CD4-positive, alpha-beta T cell treated with Interleukin-1 beta for 1 hour (primary cell): ENCODE measurements at regions not wholly inside any gene's neighbourhood (a gene's known extent, or its start where the extent isn't known, plus 50 kb on each side); places are given as distances from the start of the nearest gene placed in this dataset.
"Not testable (repeated sequence)": the region's sequence is repeated elsewhere in the genome, so short reads cannot be mapped to it uniquely, and the experiment has no call there.

Experiments
- DNase-seq, 2 donors: peaks; one replicate each; pipeline ENCODE4 v3.0.0-alpha.2; 2020 to 2022

DNA sequence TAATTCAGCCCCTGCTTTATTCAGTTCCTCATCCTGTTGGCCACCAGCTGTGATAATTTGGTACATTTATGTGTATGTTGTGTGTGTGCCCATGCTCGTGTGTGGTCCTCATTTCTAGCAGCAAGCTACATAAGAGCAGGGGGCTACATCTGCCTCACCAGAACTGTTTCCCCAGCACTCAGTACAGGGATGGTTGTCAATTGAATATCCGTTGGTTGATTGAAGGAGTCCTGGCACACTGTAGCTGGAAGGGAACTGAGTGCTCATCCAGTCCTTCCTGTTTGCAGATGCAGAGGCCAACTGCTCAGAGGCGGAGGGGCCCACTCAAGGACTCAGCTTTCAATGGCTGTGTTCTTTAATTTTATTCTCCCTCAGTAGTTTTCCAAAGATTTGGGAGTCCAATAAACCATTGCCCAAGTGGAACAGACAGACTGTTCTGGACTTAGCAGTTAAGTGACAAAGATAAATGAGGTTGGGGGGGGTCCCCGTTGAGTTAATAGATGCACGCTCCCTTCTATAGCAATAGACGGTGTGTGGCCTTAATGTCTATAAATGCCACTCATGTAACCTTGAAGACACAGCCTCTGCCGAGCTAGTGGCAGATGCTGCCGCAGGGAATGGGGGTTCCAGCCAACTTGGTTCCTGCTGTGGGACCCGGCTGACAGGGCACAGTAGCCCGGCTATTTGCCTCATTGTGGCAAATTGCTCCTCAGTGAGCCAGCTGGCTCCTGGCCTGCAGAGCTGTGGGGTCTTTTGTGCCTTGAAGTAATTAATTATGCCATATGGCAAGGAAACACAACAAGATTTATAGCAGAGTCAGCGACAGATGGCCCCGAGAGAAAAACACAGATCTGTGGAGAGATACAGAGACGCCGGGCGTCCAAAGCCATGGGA lies 71.4 kb upstream of the GRK3 start:
- DNase-seq = no peak

DNA sequence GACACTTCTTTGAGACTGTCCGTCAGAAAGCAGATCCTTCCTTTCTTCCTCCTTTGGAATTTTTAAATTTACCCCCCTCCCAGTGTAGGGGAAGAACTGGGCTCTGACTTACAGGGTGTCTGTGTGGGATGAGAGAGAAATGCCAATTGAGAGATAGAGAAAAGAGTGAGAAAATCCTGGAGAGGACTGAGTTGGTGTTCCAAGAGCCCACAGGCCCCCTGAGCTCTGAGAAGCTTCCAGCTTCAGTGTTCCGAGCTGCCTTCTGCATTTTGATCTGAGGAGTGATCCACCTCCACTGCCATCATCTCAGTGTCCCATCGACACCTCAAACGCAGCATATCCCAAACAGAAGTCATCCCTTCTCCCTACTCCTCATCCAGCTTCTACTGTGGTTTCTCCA lies 70.7 kb upstream of the GRK3 start:
- no peak for DNase-seq

DNA sequence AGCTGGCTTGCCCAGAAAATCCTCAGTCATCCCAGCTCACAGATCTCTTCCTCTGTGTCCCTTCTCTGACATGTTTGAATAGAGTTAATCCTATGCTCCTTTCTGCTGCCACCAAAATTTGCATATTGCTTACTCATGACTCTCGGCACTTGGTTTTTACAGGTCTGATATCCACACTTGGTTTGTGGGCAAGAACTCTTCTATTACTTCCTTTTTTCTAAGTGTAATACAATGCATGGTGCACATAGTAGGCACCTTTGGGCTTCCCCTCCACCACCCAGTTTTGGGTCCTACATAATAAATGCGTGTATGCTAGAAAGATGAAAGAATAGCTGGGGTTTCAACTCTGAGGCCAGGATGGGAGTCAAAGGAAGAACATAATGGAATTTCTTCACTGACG lies 69.7 kb upstream of the GRK3 start:
- DNase-seq = no peak

DNA sequence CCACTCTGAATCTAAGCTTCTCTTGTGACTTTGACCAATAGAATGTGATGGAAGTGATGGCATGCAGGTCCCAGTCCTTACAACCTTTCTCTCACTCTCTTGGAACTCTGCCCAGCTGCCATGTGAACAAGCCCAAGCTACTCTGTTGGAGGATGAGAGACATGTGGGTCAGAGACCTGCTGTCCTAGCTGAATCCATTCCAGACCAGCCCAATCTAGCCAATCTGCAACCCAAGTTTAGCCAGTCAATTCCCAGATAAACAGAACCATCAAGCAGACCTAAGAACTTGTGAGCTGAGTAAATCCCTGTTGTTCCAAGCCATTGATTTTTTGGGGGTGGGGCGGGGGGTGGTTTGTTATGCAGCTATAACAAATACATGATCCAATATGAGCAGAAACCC lies 69.2 kb upstream of the GRK3 start:
- DNase-seq = no peak

DNA sequence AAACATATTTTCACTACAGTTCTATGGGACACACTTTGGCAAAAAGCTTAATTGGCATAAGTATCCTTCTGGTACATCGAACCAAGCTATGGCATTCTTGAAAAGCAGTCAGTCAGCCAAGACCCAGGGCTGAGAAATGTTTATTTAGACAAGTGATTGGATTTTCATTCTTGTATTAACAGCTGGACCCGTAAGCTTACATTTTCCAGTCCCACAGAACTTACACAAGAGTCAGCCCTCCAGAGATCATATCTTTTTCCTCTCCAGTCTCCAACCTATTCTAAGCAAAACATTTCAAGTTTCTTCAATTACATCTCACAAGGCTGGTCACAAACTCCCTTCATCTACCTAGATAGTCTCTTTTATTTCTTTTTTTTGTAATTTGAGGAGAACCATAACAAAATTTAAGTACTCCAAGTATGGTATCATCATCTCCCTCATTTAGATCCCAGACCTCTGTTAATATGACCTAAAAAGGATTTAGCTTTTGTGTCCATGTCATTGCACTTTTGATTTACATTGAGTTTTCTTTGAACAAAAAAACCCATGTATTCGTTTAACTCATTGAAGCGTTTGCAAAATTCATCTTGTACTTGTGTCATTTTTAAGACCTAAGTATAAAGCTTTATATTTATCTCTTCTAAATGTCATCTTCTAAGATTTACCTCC lies 67.9 kb upstream of the GRK3 start:
- DNase-seq = no peak

DNA sequence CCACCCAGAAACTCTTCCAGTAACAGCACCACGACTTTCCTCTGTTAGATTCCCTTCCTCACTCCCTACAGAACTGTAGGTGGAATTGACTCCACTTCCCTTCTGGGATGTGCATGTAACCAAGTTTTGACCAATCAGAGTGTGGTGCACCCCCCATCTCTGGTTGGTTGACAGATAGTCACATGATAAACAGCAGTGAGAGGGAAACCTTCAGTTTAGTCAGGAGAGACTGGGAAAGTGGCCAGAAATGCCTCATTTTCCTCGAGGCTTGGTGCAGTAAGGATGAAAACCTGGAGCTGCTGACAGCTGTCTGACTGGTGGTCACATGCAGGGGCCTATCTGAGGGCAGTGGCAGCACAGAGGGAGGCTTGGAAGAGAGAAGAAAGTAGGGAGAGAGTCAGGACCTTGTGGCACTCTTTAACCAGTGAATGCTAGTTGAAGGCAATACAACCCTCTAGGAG lies 67.3 kb upstream of the GRK3 start:
- no peak for DNase-seq

DNA sequence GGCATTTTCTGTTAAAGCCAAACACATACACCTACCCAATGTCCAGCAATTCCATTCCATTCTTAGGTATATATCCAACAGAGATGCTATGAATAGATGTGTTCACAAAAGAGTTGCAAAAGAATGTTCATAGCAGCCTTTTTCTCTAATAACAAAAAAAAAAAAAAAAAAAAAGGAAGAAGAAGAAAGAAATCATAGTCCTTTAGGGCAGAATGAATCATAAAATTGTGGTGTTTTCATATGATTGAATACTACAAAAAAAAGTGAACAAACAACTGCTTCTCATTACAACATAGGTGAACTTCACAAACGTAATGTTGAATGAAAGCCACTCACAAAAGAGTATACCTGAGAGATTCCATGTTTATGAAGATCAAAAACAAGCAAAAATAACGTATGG lies 66.8 kb upstream of the GRK3 start:
- no peak for DNase-seq

DNA sequence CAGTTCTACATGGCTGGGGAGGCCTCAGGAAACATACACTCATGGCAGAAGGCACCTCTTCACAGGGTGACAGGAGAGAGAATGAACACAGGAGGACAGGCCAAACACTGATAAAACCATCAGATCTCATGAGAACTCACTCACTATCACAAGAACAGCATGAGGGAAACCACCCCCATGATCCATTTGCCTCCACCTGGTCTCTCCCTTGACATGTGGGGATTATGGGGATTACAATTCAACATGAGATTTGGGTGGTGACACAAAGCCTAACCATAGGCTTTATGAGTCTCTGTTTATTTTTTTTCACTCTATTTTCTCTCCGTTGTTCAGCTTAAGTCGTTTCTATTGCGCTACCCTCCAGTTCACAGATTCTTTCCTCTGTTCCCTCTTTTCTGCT lies 63.8 kb upstream of the GRK3 start:
- DNase-seq = not testable (repeated sequence)

DNA sequence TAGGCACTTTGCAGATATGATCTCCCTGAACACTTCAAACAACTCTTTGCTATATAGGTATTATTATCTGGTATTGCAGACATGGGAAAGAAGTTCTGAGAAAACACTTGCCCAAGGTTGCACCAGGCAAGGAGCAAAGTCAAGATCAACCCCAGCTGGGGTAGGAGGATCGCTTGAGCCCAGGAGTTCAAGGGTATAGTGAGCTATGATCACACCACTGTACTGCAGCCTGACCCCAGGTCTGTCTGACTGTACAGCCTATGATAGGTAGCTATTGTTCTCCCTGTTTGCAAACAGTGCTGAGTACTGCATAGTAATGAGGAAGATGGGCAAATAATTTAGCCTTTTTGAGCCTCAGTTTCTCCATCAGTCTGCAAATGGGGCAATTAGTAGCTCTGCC lies 60.5 kb upstream of the GRK3 start:
- not testable (repeated sequence) for DNase-seq

DNA sequence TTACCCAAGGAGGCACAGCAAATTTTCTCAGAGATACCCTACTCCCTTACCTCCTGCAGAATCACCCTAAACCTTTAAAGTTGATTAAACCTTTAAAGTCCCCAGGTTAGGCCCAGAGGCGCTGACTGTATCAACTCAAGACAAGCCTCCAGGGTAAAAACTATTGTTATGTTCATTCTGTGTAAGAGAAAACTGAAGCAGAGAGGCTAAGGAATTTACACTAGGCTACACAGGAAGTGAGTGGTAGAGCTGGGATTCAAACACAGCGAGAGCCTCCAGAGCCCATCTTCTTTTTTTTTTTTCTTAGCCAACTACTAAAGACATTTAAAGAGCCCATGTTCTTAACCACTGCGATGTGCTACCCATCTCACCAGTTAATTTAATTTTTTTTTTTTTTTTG lies 56.3 kb upstream of the GRK3 start:
- DNase-seq = no peak

DNA sequence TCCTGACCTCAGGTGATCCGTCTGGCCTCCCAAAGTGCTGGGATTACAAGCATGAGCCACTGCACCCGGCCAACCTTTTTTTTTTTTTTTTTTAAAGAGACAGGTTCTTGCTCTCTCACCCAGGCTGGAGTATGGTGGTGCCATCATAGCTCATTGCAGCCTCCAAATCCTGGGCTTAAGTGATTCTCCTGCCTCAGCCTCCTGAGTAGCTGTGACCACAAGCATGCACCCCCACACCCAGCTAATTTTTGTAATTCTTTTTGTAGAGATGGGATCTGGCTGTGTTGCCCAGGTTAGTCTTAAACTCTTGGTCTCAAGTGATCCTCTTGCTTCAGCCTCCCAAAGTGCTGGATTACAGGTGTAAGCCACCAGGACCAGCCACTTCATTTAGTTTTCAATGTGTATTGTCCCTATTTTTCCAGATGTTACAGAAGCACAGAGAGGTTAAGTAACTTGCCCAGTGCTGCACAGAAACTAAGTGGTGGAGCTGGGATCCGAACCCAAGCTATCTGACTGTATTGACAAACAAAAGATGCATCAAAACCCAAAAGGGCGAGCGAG lies 55.6 kb upstream of the GRK3 start:
- DNase-seq = no peak

DNA sequence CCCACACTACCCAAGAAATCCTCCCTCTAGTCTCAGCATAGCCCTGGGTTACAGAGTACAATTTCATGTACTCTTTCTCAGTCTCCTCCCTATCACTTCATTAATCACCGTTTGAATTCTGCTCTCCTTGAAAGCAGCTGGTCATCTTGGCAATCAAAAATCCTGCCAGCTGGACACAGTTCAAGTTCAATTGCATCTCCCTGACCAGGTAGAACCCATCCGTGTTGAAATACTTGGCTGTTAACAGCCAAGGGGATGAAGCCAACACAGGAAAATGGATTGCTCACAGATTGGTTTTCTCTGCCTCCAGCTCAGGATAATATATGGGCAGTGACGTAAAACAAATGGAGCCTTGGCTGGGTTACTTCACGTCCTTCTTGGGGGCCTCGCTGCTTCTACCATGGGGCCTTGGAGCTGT lies 55.1 kb upstream of the GRK3 start:
- DNase-seq = no peak

DNA sequence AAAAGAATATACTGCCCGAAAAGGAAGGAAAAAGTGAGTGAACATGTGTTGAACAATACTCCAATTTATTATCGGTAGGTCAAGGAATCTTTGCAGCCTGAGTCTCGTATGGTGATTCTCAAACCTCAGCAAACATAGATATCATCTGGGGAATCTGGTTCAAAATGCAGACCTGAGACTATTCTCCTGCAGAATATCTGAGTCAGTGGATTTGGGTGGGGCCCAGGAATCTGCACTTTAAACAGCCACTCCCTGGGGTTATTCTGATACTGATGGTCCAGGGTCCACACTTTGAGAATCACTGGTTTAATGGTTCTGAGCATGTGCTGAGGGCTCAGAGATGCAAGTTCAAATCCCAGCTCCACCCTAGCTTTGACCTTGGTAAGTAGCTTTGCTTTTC lies 53.6 kb upstream of the GRK3 start:
- DNase-seq = no peak

DNA sequence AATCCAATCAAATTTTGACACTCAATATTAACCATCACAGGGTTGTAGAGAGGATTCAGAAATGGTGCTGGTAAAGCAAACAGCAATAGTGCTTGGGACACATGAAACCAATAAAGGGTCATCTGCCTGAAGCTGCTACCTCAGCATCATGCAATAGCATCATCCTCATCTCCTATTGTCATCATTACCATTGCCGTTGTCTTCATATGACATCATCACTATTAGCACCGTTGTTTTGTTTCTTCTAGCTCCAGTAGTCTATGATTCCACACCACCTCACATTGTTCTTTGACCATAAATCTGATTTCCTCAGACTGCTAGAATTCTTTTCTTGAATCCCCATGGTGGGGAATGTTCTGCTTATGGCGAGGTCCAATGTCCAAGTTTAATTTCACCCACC lies 52.8 kb upstream of the GRK3 start:
- DNase-seq = no peak

DNA sequence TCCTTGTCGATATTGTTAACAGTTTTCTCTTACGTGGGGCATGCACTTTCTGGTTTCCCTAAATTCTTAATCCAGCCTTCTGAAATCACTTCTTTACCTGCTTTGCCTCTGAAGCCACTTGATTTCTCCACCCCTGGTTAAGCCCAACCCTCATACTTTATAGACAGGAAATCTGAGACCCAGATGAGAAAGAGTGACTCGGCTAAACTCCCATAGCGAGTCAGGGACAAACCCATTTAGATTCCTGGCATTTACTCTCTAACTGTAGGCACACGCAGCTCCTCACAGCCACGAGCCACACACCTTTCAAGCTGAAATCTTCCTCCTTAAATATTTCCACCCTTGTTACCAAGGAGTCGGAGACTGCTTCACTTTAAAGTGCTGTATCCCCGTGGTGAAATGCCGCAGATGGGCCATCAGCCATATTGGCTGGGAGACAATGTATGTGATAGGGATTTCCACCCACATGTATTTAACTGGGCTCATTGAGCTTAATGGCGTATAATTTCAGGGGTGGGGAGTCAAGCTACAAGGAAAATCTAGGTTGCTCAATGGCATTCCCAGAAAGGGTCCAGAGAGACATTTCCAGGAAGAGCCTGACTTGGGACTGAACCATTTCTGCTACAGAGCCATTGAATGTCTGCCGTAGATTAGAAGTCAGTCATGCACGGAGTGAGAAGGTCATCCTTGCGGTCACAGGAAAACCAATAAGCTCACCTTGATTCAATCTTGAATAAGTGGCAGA lies 49.9 kb upstream of the GRK3 start:
- no peak for DNase-seq
